ENCODE measurements at regions not wholly inside any gene's neighbourhood (a gene's known extent, or its start where the extent isn't known, plus 50 kb on each side); places are given as distances from the start of the nearest gene placed in this dataset.

GRCh38 chr17:55659661-55660060, 63.0 kb downstream of the TMEM100 start:
- DNase-seq: no peak
- 63 to 78% (median 72%) methylated on average over 2 of the region's 2 CpGs for WGBS, 5 donors

DNA sequence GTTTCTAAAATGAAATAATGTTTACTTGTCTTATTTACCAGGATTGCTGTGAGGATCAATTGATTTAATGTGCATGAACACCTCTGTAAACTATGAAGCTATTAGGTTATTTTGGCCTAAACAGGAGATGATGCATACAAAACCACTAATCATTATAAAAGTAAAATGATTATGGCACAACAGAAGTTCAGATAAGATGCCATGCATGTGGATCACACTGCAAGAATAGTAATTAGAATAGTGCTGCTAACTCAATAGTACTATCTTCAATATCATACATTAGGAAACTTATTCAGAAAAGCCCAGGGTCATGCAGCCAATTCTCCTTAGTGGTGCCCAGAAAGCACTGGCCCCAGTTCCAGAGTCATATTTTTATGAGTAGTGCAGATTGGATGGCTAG, 66.9 kb downstream of the TMEM100 start:
- no peak overlapping the region for H3K27ac ChIP-seq
- no peaks in the 10 kb centered on the region for H3K27me3 ChIP-seq (replicated peaks in 1 of 7)
- DNase-seq: no peak
- TF ChIP-seq POLR2A (IDR thresholded peaks at IDR 0.05) (no peak), POLR2AphosphoS5 (IDR thresholded peaks at IDR 0.05) (no peak)
- TF ChIP-seq, protein P1, sequence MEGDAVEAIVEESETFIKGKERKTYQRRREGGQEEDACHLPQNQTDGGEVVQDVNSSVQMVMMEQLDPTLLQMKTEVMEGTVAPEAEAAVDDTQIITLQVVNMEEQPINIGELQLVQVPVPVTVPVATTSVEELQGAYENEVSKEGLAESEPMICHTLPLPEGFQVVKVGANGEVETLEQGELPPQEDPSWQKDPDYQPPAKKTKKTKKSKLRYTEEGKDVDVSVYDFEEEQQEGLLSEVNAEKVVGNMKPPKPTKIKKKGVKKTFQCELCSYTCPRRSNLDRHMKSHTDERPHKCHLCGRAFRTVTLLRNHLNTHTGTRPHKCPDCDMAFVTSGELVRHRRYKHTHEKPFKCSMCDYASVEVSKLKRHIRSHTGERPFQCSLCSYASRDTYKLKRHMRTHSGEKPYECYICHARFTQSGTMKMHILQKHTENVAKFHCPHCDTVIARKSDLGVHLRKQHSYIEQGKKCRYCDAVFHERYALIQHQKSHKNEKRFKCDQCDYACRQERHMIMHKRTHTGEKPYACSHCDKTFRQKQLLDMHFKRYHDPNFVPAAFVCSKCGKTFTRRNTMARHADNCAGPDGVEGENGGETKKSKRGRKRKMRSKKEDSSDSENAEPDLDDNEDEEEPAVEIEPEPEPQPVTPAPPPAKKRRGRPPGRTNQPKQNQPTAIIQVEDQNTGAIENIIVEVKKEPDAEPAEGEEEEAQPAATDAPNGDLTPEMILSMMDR (IDR thresholded peaks at IDR 0.05 in 8 of 11, conservative IDR thresholded peaks at IDR 0.05 in 3 of 11): no peak
- no peaks in the 10 kb centered on the region for H3K36me3 ChIP-seq
- intact Hi-C loops (cut with DNase I; ENCODE audit: low total_unique reads): no loop called here
- H3K4me3 ChIP-seq: no peak overlapping the region
- no peaks in the 10 kb centered on the region for H3K9me3 ChIP-seq
- peaks cover 0 to 11% (median 0%) of the 10 kb centered on the region in 6 donors for H3K4me1 ChIP-seq

More at GRCh38 chr17:55659661-55660060, 63.0 kb downstream of the TMEM100 start:
- TF ChIP-seq POLR2AphosphoS5 (IDR thresholded peaks at IDR 0.05): no peak
- TF ChIP-seq, protein P1 (IDR thresholded peaks at IDR 0.05 in 8 of 11, conservative IDR thresholded peaks at IDR 0.05 in 3 of 11): no peak
- TF ChIP-seq POLR2A (IDR thresholded peaks at IDR 0.05): no peak
- Histone ChIP-seq H3K36me3 (no peaks in the 10 kb centered on the region), H3K4me1 (peaks cover 0 to 26% (median 3%) of the 10 kb centered on the region in 6 donors), H3K4me3 (no peak overlapping the region), H3K27me3 (replicated peaks in 1 of 7) (no peaks in the 10 kb centered on the region), H3K9me3 (no peaks in the 10 kb centered on the region), H3K27ac (no peak overlapping the region)
- intact Hi-C loops (cut with DNase I; ENCODE audit: low total_unique reads): no loop called here

DNA sequence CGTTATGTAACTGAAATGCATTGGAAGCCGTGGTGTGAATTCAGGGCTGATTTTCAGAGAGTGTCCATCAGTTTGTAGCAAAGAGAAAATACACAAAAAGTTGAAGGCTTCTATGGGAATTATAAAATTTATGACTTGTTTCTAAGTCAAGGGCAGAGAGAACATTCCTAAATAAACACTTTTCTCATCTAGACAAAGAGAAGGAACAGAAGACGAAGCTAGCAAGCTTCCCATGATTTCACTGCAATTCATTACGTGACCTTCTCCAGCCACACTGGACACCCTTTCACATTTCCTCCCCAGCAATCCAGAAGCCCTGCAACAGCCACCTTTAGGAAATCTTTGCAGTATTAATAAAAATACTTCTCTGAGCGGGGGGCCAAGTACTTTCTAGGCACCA, 67.8 kb downstream of the TMEM100 start:
- no peaks in the 10 kb centered on the region for H3K27me3 ChIP-seq (replicated peaks in 1 of 7)
- no peaks in the 10 kb centered on the region for H3K9me3 ChIP-seq
- H3K27ac ChIP-seq: no peak overlapping the region
- intact Hi-C loops (cut with DNase I; ENCODE audit: low total_unique reads): no loop called here
- no peak for TF ChIP-seq POLR2AphosphoS5 (IDR thresholded peaks at IDR 0.05)
- TF ChIP-seq, protein P1 (IDR thresholded peaks at IDR 0.05 in 8 of 11, conservative IDR thresholded peaks at IDR 0.05 in 3 of 11): no peak
- TF ChIP-seq POLR2A (IDR thresholded peaks at IDR 0.05): no peak
- no peaks in the 10 kb centered on the region for H3K36me3 ChIP-seq
- no peak for DNase-seq
- H3K4me1 ChIP-seq: peaks cover 0 to 8% (median 0%) of the 10 kb centered on the region in 6 donors
- no peak overlapping the region for H3K4me3 ChIP-seq
- WGBS, 5 donors: 60 to 80% (median 70%) methylated on average over 5 of the region's 5 CpGs

- H3K27ac ChIP-seq: no peak overlapping the region
- no peaks in the 10 kb centered on the region for H3K27me3 ChIP-seq (replicated peaks in 1 of 7)
- H3K4me1 ChIP-seq: peaks cover 0 to 8% (median 0%) of the 10 kb centered on the region in 6 donors
- TF ChIP-seq POLR2A (IDR thresholded peaks at IDR 0.05): no peak
- TF ChIP-seq, protein P1 (IDR thresholded peaks at IDR 0.05 in 8 of 11, conservative IDR thresholded peaks at IDR 0.05 in 3 of 11): no peak
- no peak for TF ChIP-seq POLR2AphosphoS5 (IDR thresholded peaks at IDR 0.05)
- no peak for DNase-seq
- H3K4me3 ChIP-seq: no peak overlapping the region
- intact Hi-C loops (cut with DNase I; ENCODE audit: low total_unique reads): no loop called here
- WGBS, 5 donors: 73 to 89% (median 82%) methylated on average over 2 of the region's 2 CpGs
- no peaks in the 10 kb centered on the region for H3K9me3 ChIP-seq
- H3K36me3 ChIP-seq: no peaks in the 10 kb centered on the region
Measured at GRCh38 chr17:55654022-55654421, 68.6 kb downstream of the TMEM100 start.

Measured in spleen (tissue), 11 donors.